IMR-90 (cell line): ENCODE measurements at regions not wholly inside any gene's neighbourhood (a gene's known extent, or its start where the extent isn't known, plus 50 kb on each side); places are given as distances from the start of the nearest gene placed in this dataset.

Source experiments
- BHLHE40 ChIP-seq: fragments of 150-350 bp; IDR thresholded peaks from 2 replicates; pipeline ENCODE4 v1.6.1; 2016; ENCODE audit warnings: mild to moderate bottlenecking, low read depth, low read length
- CEBPB ChIP-seq: IDR thresholded peaks from 2 replicates; pipeline ENCODE4 v1.6.1; 2012; ENCODE audit warnings: low read depth, low read length, improper control_type of control experiment
- CHD1 ChIP-seq: IDR thresholded peaks from 2 replicates; pipeline ENCODE4 v1.6.1; 2012; ENCODE audit warnings: low read depth, low read length, improper control_type of control experiment
- CTCF ChIP-seq: conservative IDR thresholded peaks from 2 replicates; pipeline ENCODE4 v1.5.1; 2012; ENCODE audit warnings: mild to moderate bottlenecking, low read depth, low read length, improper control_type of control experiment
- MAFK ChIP-seq: IDR thresholded peaks from 2 replicates; pipeline ENCODE4 v1.6.1; 2012; ENCODE audit warnings: low read depth, low read length, improper control_type of control experiment
- MAZ ChIP-seq: IDR thresholded peaks from 2 replicates; pipeline ENCODE4 v1.6.1; 2012; ENCODE audit warnings: low read depth, mild to moderate bottlenecking, low read length, improper control_type of control experiment, moderate library complexity, borderline replicate concordance
- MXI1 ChIP-seq: IDR thresholded peaks from 2 replicates; pipeline ENCODE4 v1.6.1; 2012; ENCODE audit warnings: low read depth, mild to moderate bottlenecking, low read length, moderate library complexity, borderline replicate concordance
- POLR2A ChIP-seq: IDR thresholded peaks from 2 replicates; pipeline ENCODE4 v1.6.1; 2012; ENCODE audit warnings: mild to moderate bottlenecking, low read depth, low read length
- RAD21 ChIP-seq: IDR thresholded peaks from 2 replicates; pipeline ENCODE4 v1.6.1; 2012; ENCODE audit warnings: low read length, improper control_type of control experiment
- RCOR1 ChIP-seq: IDR thresholded peaks from 2 replicates; pipeline ENCODE4 v1.6.1; 2012; ENCODE audit warnings: mild to moderate bottlenecking, low read length, improper control_type of control experiment; ENCODE audit not compliant: insufficient replicate concordance
- RFX5 ChIP-seq: IDR thresholded peaks from 2 replicates; pipeline ENCODE4 v1.8.0; 2012; ENCODE audit warnings: low read depth, mild to moderate bottlenecking, low read length, moderate library complexity
- SMC3 ChIP-seq: fragments of 150-350 bp; IDR thresholded peaks from 2 replicates; pipeline ENCODE4 v1.6.1; 2016; ENCODE audit warnings: low read depth, mild to moderate bottlenecking, antibody characterized with exemption, low read length, moderate library complexity
- TF ChIP-seq, protein P1 (sequence below): fragments of 150-350 bp; IDR thresholded peaks from 2 replicates; pipeline ENCODE4 v1.6.1; 2017; ENCODE audit warnings: mild to moderate bottlenecking, antibody characterized with exemption, low read length, low read depth

DNA sequence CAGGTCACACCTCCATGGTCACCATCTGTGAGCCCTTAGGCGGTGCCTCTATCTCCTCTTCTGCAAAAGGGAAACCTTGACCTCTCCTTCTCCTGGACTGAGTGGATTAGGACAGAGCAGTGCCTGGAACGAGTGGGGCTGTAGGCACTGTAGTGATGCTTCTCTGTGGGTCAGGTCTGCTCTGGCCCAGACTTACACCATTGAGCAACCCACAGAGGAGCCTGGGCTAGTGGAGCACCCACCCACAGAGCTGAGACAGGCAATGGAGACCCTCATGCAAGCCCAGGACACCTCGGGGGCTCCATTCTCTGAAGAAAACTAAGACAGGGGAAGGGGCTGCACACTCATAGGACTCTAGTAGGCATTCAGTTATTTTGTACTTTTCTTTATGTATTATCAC, 400.6 kb downstream of the GADD45G start:
- TF ChIP-seq POLR2A (no peak), BHLHE40 (no peak), CTCF (no peak), RFX5 (no peak), SMC3 (no peak), CEBPB (no peak), MXI1 (no peak), MAZ (no peak), CHD1 (no peak), MAFK (no peak), RCOR1 (no peak), RAD21 (no peak)
- TF ChIP-seq, protein P1, sequence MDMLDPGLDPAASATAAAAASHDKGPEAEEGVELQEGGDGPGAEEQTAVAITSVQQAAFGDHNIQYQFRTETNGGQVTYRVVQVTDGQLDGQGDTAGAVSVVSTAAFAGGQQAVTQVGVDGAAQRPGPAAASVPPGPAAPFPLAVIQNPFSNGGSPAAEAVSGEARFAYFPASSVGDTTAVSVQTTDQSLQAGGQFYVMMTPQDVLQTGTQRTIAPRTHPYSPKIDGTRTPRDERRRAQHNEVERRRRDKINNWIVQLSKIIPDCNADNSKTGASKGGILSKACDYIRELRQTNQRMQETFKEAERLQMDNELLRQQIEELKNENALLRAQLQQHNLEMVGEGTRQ = no peak
